ENCODE measurements at regions not wholly inside any gene's neighbourhood (a gene's known extent, or its start where the extent isn't known, plus 50 kb on each side); places are given as distances from the start of the nearest gene placed in this dataset.

GRCh38 chr18:46393230-46393629, 263.8 kb downstream of the LOXHD1 start:
- DNase-seq, result no peak

- no peak for DNase-seq
These were observed 263.1 kb downstream of the LOXHD1 start for GRCh38 chr18:46393961-46394360.

- DNase-seq, result no peak
These were observed 261.2 kb downstream of the LOXHD1 start for GRCh38 chr18:46395795-46396194.

DNA sequence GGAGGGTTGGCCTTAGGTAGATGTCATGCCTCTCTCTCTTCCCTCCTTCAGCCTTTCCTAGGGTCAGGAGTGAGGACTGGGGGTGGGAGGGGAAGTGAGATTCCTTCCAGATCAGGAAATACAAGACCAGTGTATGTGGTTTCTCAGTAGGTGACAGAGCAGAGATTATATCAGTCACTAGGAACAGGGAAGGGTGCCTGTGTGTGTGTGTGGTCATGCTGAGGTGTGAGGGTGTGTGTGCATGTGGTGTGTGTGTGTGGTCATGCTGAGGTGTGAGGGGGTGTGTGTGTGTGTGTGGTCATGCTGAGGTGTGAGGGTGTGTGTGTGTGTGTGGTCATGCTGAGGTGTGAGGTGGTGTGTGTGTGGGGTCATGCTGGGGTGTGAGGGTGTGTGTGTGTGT, 259.8 kb downstream of the LOXHD1 start:
- DNase-seq, result no peak

- DNase-seq, result no peak
These were observed 259.0 kb downstream of the LOXHD1 start for GRCh38 chr18:46398005-46398404.

- DNase-seq, result no peak
These were observed 258.4 kb downstream of the LOXHD1 start for GRCh38 chr18:46398625-46399024.

GRCh38 chr18:46399303-46399702, 257.7 kb downstream of the LOXHD1 start:
- no peak for DNase-seq

- no peak for DNase-seq
These were observed 256.6 kb downstream of the LOXHD1 start for GRCh38 chr18:46400449-46400848.

GRCh38 chr18:46401486-46402070, 255.4 kb downstream of the LOXHD1 start:
- no peak for DNase-seq

DNA sequence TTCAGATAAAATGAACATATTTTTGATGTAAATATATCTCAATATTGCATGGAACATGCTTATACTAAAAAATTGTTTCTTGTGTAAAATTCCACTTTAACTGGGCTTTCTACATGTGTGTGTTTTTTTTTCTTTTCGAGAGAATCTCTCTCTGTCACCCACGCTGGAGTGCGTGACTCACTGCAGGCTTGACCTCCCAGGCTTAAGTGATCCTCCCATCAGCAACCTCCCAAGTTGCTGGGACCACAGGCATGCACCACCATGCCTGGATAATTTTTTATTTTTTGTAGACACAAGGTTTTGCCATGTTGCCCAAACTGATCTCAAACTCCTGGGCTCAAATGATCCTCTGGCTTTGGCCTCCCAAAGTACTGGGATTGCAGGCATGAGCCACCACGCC, 254.6 kb downstream of the LOXHD1 start:
- no peak for DNase-seq

- no peak for DNase-seq
These were observed 254.1 kb downstream of the LOXHD1 start for GRCh38 chr18:46402945-46403344.

DNA sequence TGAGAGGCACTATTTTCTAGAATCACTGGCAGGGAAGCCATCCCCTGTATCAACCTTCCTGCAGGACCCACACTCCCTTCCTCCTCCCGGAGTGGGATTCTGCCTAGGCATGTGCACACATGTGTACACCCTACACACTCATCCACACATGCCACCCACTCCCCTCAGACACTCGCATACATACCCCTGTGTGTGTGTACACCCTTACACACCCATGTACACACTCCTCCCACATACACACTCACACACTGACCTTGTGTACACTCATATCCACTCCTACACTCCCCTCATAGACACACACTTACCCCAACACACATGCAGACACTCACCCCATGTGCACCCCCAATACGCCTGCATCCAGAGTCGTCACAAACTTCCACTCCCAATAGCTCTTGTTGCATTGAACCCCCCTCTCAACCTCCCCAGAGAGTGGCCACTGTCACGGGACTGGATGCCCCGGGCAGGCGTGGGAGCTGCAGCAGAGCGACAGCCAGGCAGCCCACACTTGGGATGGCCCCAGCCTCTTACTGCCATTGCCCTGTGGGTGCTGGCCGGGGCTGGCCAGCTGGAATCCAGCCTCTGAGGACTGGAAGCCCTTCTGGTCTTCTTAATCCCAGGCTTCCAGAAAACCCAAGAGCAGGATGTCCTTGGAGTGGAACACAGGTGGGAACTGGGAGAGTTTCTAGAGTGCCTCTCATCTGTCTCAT, 251.0 kb downstream of the LOXHD1 start:
- no peak for DNase-seq

- no peak for DNase-seq
These were observed 250.5 kb downstream of the LOXHD1 start for GRCh38 chr18:46406539-46406932.

DNA sequence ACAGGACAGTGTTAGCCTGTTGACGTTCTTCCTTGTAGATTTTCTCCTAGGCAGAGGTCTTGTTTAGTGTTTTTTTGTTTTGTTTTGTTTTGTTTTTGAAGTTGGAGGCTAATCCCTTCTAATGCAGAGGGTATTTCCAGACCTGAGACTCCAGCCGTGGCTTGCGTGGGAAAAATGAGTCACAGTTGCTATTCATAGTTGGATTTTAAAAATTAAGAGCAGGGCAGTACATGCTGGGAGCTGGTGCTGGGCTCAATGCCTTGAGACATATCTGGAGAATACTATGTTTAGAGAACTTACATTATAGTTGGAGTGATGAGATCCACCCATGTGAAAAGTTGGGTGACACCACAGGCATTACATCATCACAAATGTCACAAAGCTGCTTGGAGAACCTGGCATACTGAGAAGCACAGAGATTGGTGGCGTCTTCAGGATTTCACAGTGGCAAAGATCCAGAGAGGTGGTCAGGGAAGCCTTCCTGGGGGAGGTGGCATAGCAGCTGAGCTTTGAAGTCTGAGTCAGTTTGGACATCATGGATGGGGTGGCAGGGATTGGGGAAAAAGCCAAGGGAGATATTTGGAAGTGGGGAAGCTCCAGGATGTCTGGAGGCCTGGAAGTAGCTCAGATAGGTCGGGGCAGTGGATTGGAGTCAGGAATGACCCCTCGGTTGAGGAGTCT, 249.4 kb downstream of the LOXHD1 start:
- DNase-seq, result no peak

- no peak for DNase-seq
These were observed 248.6 kb downstream of the LOXHD1 start for GRCh38 chr18:46408334-46408987.

DNA sequence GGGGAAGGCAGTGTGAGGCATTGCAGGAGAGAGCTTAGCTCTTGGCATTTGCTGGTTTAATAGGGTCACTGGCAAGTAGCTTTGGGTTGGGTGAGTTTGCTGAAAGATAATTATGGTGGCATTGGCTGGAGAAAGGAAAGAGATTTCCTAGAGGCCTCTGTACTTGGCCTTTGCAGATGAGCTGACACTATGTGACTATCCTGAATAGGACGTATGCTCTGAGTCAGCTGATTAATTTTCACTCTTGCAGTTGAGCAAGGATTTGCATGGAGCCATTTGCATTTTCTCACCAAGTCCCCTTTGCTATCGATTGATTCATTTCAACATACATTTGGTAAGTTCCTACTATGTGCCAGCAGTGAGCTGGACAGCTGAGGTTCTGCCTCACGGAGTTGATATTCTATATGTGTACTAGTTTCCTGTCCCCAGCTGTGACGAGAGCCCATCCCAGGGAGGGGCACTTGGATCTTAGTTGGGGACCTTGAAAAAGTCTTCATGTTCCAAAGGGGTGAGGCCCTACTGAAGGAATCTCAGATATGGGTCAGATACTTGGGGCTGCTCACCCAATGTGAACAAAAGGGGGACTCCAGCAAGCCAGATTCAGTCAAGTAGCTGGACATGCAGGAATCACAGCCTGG, 245.7 kb downstream of the LOXHD1 start:
- no peak for DNase-seq

DNA sequence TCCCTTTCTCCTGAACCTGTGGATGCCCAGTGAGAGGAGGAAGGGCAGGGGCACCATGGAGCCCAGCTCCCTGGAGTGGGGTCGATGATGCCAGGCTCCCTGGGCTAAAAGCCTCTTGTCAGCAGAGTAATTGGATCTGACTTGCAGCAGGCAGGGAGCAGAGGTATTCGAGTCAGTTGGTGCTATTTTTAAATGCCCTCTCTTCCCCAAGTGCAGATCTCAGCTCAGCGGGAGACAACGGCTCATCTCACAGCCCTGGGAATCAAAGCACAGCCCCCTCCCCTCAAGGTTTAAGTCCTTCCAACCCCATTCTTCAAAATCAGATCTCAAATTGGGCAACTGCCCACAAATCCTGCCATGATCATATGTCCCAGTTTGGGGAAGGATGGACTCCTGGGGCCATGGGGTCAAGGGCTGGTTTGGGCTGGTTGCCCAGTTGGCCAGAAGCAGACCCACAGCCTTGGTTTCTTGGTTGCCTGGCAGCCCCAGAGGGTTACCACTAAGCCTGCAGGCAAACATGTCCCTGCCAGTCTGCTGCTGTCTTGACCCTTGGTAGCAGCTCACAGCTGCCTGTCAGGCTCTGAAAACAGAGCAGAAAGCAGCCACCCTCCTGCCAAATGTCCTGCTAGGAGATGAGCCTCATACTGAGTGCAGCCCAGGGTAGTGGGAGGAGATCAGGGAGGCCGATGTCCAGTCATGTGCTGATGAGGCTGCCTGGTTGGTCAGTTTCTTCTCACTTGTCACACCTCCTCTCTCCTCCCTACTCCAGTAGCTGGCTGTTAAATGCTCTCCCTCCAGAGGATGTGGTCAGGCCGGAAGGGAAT, 244.9 kb downstream of the LOXHD1 start:
- DNase-seq, result no peak

DNA sequence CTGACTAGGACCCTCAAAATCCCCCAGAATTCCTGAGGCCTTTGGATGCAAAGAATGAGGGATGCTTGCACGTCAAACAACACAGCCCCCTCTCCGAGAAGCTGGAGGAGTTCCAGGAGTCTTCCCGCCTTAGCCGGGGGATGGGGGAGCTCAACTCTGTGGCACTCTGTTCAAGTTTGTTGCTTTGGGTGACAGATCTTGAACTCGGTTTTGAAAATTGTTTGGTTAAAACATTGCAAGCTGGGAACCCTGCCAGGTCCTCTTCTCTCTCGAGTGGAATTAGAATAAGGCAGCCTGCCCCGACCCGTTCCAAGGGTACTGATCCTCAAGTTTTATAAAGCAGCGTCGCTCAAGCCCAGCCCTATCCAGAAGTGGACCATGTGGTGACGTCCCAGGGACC, 244.1 kb downstream of the LOXHD1 start:
- no peak for DNase-seq

GRCh38 chr18:46413684-46414083, 243.3 kb downstream of the LOXHD1 start:
- no peak for DNase-seq

DNA sequence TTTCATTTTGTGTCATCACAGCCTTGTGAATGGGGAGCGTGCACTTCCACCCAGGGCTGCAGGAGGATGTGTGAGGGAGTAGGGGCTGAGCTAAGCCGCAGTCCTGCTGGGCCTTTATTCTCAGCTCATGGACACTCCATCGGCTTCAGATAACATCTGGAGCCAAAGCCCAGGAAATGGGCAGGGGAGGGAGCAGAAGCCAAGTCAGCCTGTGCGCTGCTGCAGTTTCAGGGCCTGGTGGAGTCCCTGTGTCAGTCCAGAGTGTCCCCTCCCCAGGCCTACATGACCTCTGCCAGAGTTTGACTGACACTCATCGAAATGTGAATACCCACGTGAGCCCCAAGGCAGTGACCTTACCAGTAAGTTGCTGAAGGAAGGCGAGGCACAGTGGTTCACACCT, 242.2 kb downstream of the LOXHD1 start:
- no peak for DNase-seq

- DNase-seq, result no peak
These were observed 241.3 kb downstream of the LOXHD1 start for GRCh38 chr18:46415532-46416252.

All from effector CD4-positive, alpha-beta T cell (primary cell).